ENCODE measurements at regions not wholly inside any gene's neighbourhood (a gene's known extent, or its start where the extent isn't known, plus 50 kb on each side); places are given as distances from the start of the nearest gene placed in this dataset.
"Not testable (repeated sequence)": the region's sequence is repeated elsewhere in the genome, so short reads cannot be mapped to it uniquely, and the experiment has no call there.

- no peak overlapping the region for H3K27ac Mint-ChIP-seq
- no peaks in the 10 kb centered on the region for H3K27me3 Mint-ChIP-seq
- H3K9me3 Mint-ChIP-seq = no peaks in the 10 kb centered on the region
- ATAC-seq = no peak
- no peaks in the 10 kb centered on the region for H3K36me3 Mint-ChIP-seq
- no peak overlapping the region for H3K4me3 Mint-ChIP-seq
- H3K4me1 Mint-ChIP-seq = no peaks in the 10 kb centered on the region
Measured at GRCh38 chr4:52369649-52370048, 289.5 kb downstream of the USP46 start.

GRCh38 chr4:52370576-52370975 lies 288.5 kb downstream of the USP46 start:
- no peak for ATAC-seq
- no peaks in the 10 kb centered on the region for H3K9me3 Mint-ChIP-seq
- no peak overlapping the region for H3K4me3 Mint-ChIP-seq
- no peak overlapping the region for H3K27ac Mint-ChIP-seq
- H3K36me3 Mint-ChIP-seq = no peaks in the 10 kb centered on the region
- H3K27me3 Mint-ChIP-seq = no peaks in the 10 kb centered on the region
- no peaks in the 10 kb centered on the region for H3K4me1 Mint-ChIP-seq

DNA sequence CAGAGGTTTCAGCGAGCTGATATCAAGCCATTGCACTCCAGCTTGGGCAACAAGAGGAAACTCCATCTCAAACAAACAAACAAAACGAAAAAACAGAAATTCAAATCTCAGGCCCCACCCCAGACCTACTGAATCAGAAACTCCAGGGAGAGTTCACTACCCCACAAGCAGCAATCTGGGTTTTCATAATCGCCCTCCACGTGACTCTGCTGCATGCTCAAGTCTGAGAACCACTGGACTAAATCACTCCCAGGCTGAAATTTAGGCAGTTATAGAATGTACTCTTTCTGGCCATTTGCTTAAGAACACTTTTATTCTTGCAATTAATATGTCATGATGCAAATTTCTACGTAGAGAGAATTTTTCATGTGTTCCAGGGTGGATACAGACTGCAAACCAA lies 287.3 kb downstream of the USP46 start:
- peaks cover 9% of the 10 kb centered on the region for H3K27me3 Mint-ChIP-seq
- no peaks in the 10 kb centered on the region for H3K36me3 Mint-ChIP-seq

DNA sequence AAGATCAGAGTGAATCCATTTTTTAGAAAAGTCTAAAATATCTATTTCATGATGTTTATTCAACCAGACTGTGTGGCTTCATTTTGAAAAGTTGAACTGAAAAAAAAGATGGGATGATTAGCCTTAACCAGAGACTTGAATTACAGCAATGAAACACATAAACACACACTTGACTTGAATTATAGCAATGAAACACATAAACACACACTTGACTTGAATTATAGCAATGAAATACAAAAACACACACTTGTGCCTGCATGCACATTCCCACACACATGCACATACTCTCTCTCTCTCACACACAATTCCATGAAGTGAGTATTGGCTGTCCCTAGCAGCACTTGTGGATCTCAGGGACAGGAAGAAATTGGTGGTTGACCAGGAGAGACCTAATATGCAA lies 286.8 kb downstream of the USP46 start:
- ATAC-seq = no peak

More for the DNA sequence above, 287.3 kb downstream of the USP46 start:
- ATAC-seq = no peak
- Mint-ChIP-seq H3K4me3 (no peak overlapping the region), H3K4me1 (no peaks in the 10 kb centered on the region), H3K9me3 (no peaks in the 10 kb centered on the region), H3K27ac (no peak overlapping the region)

GRCh38 chr4:52372747-52373146 lies 286.4 kb downstream of the USP46 start:
- Mint-ChIP-seq H3K27me3 (peaks cover 16% of the 10 kb centered on the region), H3K9me3 (no peaks in the 10 kb centered on the region), H3K36me3 (no peaks in the 10 kb centered on the region), H3K4me1 (no peaks in the 10 kb centered on the region), H3K27ac (no peak overlapping the region), H3K4me3 (no peak overlapping the region)
- no peak for ATAC-seq

More for the DNA sequence above, 286.8 kb downstream of the USP46 start:
- Mint-ChIP-seq H3K27ac (no peak overlapping the region), H3K9me3 (no peaks in the 10 kb centered on the region), H3K4me3 (no peak overlapping the region), H3K27me3 (peaks cover 13% of the 10 kb centered on the region), H3K36me3 (no peaks in the 10 kb centered on the region), H3K4me1 (no peaks in the 10 kb centered on the region)

- ATAC-seq = no peak
- no peaks in the 10 kb centered on the region for H3K4me1 Mint-ChIP-seq
- no peaks in the 10 kb centered on the region for H3K36me3 Mint-ChIP-seq
- H3K27me3 Mint-ChIP-seq = peaks cover 24% of the 10 kb centered on the region
- H3K9me3 Mint-ChIP-seq = no peaks in the 10 kb centered on the region
- H3K4me3 Mint-ChIP-seq = no peak overlapping the region
- no peak overlapping the region for H3K27ac Mint-ChIP-seq
Measured at GRCh38 chr4:52373650-52374049, 285.5 kb downstream of the USP46 start.

DNA sequence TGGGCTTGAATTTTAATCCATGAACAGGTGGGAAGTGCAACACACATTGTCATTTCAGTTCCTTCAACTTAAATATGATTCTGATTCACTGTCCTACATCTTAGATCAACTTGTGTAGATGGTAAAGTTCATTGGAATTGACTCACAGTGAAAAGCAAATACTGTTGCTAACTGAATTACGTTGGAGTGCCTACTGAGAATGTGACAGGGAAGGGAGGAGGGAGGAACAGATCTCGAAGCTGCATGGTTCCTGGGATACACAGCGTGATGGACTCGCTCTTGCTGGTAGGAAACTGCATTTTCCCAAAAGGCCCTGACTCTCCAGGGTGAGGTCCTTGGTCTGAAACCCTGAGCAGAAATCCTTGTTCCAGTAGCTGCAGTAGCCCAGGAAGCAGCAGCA lies 284.2 kb downstream of the USP46 start:
- Mint-ChIP-seq H3K4me3 (no peak overlapping the region), H3K36me3 (no peaks in the 10 kb centered on the region), H3K4me1 (no peaks in the 10 kb centered on the region), H3K9me3 (no peaks in the 10 kb centered on the region), H3K27me3 (peaks cover 35% of the 10 kb centered on the region), H3K27ac (no peak overlapping the region)
- ATAC-seq = no peak

DNA sequence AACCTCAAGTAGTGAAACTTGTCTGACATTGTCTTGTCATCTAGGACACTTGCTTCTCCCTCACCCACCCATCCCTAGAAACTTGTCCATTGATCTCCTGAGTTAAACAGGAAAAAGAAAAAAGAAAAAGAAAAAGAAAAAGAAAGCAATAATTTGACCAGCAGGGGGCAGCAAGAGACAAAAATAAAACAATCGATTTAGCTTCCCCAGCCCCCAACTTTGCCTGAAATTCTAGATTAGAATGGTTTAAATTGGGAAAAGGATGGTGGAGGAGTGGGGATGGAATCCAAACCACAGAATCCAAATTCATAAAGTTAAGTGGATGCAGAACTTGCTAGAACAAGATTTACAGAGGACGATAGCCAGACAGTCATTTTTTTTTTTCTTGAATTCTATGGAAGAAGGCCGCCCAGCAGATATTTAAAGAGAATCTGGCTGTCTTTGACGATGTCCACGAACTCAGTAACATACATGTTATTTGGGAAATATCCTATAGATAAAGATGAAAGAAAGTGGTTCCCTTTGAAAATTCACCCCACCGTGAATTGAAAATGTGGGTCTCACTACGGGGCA lies 282.9 kb downstream of the USP46 start:
- Mint-ChIP-seq H3K4me3 (no peak overlapping the region), H3K36me3 (no peaks in the 10 kb centered on the region), H3K9me3 (no peaks in the 10 kb centered on the region), H3K4me1 (no peaks in the 10 kb centered on the region), H3K27me3 (peaks cover 42% of the 10 kb centered on the region), H3K27ac (no peak overlapping the region)
- ATAC-seq = no peak

DNA sequence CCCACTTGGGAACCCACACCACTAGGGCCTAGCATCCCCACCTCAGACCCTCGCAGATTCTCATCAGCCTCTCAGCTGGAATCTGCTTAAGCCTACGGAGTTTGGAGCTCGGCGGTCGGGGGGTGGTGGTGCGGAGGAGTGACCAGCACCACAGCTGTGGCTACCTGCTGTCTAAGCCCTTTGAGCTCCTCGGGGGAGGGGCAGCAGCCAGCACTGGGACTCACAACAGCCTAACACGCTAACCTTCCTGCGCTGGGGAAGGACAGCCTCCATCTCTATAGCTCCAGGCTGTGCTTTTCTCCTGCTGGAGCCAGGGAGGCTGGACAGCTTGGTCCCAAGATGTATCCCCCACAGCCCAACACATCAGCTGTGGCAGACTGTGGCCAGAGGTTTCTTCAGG lies 281.5 kb downstream of the USP46 start:
- H3K36me3 Mint-ChIP-seq = no peaks in the 10 kb centered on the region
- no peak overlapping the region for H3K4me3 Mint-ChIP-seq
- H3K4me1 Mint-ChIP-seq = no peaks in the 10 kb centered on the region
- H3K27me3 Mint-ChIP-seq = peaks cover 42% of the 10 kb centered on the region
- no peak overlapping the region for H3K27ac Mint-ChIP-seq
- no peak for ATAC-seq
- no peaks in the 10 kb centered on the region for H3K9me3 Mint-ChIP-seq

- Mint-ChIP-seq H3K27me3 (peaks cover under 1% of the 10 kb centered on the region), H3K4me1 (no peaks in the 10 kb centered on the region), H3K36me3 (no peaks in the 10 kb centered on the region), H3K27ac (no peak overlapping the region), H3K4me3 (no peak overlapping the region), H3K9me3 (peaks cover 2% of the 10 kb centered on the region)
- ATAC-seq = no peak
Measured at GRCh38 chr4:52407545-52407944, 251.6 kb downstream of the USP46 start.

DNA sequence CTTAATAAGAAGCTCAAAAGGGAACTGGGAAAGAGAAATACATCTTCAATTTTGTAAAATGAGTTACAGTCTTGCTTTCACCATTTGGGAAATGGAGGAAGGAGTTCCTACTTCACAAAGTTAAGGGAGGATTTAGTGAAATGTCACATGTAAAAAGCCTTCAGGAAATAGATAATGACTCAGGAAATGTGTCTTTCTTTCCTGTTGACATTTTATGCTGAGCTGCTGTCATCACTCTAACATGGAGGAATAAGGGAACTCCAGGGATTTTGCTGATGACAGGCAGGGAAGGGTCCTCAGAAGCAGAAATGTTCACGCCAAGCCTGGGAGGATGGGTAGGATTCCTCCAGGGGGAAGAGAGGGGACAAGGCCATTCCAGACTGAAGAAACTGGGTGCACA lies 251.1 kb downstream of the USP46 start:
- Mint-ChIP-seq H3K27me3 (peaks cover 5% of the 10 kb centered on the region), H3K4me3 (no peak overlapping the region), H3K9me3 (peaks cover 6% of the 10 kb centered on the region), H3K27ac (no peak overlapping the region), H3K4me1 (no peaks in the 10 kb centered on the region), H3K36me3 (no peaks in the 10 kb centered on the region)
- no peak for ATAC-seq

DNA sequence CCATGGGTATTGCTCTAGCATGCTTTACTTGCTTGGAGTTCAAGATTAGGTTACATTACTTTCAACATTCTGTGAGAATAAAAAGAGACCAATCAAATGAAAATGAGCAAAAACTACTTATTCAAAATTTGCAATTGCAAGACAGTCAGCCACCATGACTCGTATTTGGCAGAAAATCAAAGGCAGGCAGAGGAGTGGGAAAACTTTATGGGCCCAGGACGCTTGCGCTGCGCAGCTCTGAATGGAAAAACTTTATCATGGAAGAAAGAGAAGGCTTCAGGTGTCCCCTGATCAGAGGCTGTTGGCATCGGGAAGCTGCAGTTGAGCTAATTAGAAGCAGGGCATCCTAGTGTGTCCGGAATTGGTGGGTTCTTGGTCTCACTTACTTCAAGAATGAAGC lies 250.6 kb downstream of the USP46 start:
- no peaks in the 10 kb centered on the region for H3K4me1 Mint-ChIP-seq
- no peak overlapping the region for H3K4me3 Mint-ChIP-seq
- peaks cover 9% of the 10 kb centered on the region for H3K27me3 Mint-ChIP-seq
- no peak overlapping the region for H3K27ac Mint-ChIP-seq
- ATAC-seq = no peak
- H3K36me3 Mint-ChIP-seq = no peaks in the 10 kb centered on the region
- peaks cover 6% of the 10 kb centered on the region for H3K9me3 Mint-ChIP-seq

GRCh38 chr4:52409766-52410165 lies 249.3 kb downstream of the USP46 start:
- not testable (repeated sequence) for ATAC-seq, H3K9me3 Mint-ChIP-seq, H3K27ac Mint-ChIP-seq, H3K4me1 Mint-ChIP-seq, H3K4me3 Mint-ChIP-seq, H3K27me3 Mint-ChIP-seq, H3K36me3 Mint-ChIP-seq

DNA sequence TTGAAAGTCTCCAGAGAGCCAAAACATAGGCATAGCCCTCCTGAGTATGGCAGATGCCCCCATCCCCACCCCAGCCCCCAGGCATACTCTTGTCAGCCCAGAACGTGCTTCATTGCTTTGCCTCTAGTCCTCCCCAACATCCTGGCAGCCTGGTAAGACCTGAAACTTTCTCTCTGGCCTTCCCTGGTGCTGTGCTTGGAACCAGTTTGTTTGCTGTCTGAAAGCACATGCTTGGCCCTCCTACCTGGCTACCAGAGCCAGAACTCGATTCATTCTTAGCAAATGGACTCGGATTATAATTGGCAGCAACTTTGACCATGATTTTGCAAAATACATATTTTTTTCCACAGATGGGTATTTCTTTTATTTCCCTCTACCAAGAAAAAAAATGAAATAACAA lies 248.1 kb downstream of the USP46 start:
- Mint-ChIP-seq H3K27ac (no peak overlapping the region), H3K9me3 (peaks cover 6% of the 10 kb centered on the region), H3K4me1 (no peaks in the 10 kb centered on the region), H3K36me3 (no peaks in the 10 kb centered on the region), H3K4me3 (no peak overlapping the region), H3K27me3 (peaks cover 9% of the 10 kb centered on the region)
- ATAC-seq = no peak

- Mint-ChIP-seq H3K9me3 (peaks cover 7% of the 10 kb centered on the region), H3K4me1 (no peaks in the 10 kb centered on the region), H3K27me3 (no peaks in the 10 kb centered on the region), H3K36me3 (no peaks in the 10 kb centered on the region), H3K4me3 (no peak overlapping the region), H3K27ac (no peak overlapping the region)
- peak; percentile 48 for ATAC-seq
Measured at GRCh38 chr4:52420330-52420729, 238.8 kb downstream of the USP46 start.

DNA sequence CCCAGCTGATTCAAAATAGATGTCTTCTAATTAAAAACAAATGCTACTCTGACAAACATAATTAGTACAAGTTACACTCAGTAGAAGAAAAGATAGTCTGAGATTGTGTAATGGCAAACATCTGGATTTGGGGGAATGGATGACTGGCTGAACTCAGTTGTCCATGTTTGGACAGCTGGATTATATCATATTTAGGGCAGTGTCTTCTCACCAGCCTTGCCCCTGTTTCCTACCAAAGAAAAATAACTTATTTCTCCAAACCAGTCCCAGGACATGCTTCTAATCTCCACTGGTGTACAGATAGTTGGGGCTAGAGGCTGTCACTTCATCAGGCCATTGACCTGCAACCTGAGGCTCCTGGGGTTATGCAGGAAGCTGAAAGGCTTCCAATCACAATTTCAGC lies 237.3 kb downstream of the USP46 start:
- no peaks in the 10 kb centered on the region for H3K27me3 Mint-ChIP-seq
- no peaks in the 10 kb centered on the region for H3K4me1 Mint-ChIP-seq
- H3K27ac Mint-ChIP-seq = no peak overlapping the region
- peaks cover 7% of the 10 kb centered on the region for H3K9me3 Mint-ChIP-seq
- no peaks in the 10 kb centered on the region for H3K36me3 Mint-ChIP-seq
- no peak for ATAC-seq
- no peak overlapping the region for H3K4me3 Mint-ChIP-seq

DNA sequence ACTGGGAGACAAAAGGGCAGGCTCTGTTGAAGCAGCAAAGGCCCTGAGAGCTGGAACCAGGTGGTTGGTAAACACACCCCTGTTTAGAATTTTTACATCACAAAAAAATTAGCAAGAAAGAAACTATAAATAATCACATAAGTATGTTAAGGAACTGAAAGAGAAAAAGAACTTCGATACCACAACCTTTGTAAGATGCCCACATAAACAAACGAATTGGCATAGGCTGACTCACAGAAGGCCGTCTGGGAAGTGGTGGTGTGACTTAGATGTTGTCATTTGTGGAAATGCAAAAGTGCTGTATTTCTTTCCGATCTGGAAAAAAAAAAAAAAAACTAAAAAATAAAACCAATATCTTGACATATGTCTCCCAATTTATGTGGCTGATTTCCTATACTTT lies 235.1 kb downstream of the USP46 start:
- Mint-ChIP-seq H3K27me3 (no peaks in the 10 kb centered on the region), H3K27ac (no peak overlapping the region), H3K9me3 (peaks cover 3% of the 10 kb centered on the region), H3K36me3 (no peaks in the 10 kb centered on the region), H3K4me1 (no peaks in the 10 kb centered on the region), H3K4me3 (no peak overlapping the region)
- ATAC-seq = peak; percentile 49

Measured in stimulated activated memory B cell treated with anti-CD40 and anti-IgM and Interleukin-4, amounts not matched to agents 10 μg/mL and 1 μg/mL and 100 μg/mL, for 72 hours (primary cell).